ENCODE measurements at regions not wholly inside any gene's neighbourhood (a gene's known extent, or its start where the extent isn't known, plus 50 kb on each side); places are given as distances from the start of the nearest gene placed in this dataset.

DNA sequence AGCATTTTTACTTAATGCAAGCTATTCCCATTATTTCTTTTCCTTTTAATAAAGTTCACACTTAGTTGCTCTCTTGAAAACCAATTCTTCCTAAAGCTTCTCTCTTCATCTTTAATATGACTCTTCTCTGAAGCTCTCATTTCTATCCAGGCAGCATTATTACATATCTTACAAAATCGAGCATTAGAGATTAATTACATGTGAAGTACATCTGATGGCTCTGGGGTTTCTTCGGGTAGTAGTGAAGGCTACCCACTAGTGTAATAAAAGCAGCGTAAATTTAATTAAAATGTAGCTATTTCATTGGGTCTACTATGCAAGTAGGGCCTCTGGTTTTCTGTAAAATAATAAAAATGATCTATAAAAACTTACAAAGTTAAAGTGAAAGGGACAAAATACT, 513.6 kb upstream of the DPH6 start:
- Histone ChIP-seq H3K27ac (no peak overlapping the region), H3K9me3 (no peaks in the 10 kb centered on the region), H3K27me3 (replicated peaks; ENCODE audit: insufficient read depth) (no peaks in the 10 kb centered on the region), H3K36me3 (no peaks in the 10 kb centered on the region), H3K4me3 (no peak overlapping the region), H3K4me1 (replicated peaks) (no peaks in the 10 kb centered on the region)
- WGBS: 61% methylated on average over 3 of the region's 3 CpGs
- intact Hi-C loops (cut with DNase I): no loop called here
- no peak for DNase-seq (ENCODE audit: low spot score)
- TF ChIP-seq POLR2A (IDR thresholded peaks at IDR 0.05): no peak
- TF ChIP-seq, protein P1, sequence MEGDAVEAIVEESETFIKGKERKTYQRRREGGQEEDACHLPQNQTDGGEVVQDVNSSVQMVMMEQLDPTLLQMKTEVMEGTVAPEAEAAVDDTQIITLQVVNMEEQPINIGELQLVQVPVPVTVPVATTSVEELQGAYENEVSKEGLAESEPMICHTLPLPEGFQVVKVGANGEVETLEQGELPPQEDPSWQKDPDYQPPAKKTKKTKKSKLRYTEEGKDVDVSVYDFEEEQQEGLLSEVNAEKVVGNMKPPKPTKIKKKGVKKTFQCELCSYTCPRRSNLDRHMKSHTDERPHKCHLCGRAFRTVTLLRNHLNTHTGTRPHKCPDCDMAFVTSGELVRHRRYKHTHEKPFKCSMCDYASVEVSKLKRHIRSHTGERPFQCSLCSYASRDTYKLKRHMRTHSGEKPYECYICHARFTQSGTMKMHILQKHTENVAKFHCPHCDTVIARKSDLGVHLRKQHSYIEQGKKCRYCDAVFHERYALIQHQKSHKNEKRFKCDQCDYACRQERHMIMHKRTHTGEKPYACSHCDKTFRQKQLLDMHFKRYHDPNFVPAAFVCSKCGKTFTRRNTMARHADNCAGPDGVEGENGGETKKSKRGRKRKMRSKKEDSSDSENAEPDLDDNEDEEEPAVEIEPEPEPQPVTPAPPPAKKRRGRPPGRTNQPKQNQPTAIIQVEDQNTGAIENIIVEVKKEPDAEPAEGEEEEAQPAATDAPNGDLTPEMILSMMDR (IDR thresholded peaks at IDR 0.05): no peak
- no peak for TF ChIP-seq POLR2AphosphoS5 (IDR thresholded peaks at IDR 0.05)

DNA sequence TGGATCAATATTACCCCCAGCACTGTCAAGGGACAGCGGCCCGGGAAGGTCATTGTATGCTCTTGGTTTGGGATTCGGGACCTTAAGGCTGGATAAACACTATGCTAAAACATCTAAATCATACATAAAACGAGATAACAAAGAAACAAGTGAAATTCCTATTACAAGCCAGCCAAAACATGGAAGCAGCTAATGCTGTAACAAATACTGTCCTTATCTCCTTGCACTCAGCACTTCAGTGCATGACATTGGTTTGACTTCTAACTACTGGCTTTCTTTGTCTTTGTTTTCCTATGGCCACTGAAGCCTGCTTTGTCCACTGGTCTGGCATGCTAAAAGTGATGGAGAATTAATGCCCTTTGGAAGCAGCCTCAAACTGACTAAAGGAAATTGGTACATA, 516.4 kb upstream of the DPH6 start:
- TF ChIP-seq POLR2AphosphoS5 (IDR thresholded peaks at IDR 0.05) (no peak), POLR2A (IDR thresholded peaks at IDR 0.05) (no peak)
- TF ChIP-seq, protein P1 (IDR thresholded peaks at IDR 0.05): no peak
- no peaks in the 10 kb centered on the region for H3K9me3 ChIP-seq
- H3K27ac ChIP-seq: no peak overlapping the region
- H3K4me1 ChIP-seq (replicated peaks): no peaks in the 10 kb centered on the region
- intact Hi-C loops (cut with DNase I): no loop called here
- no peaks in the 10 kb centered on the region for H3K27me3 ChIP-seq (replicated peaks; ENCODE audit: insufficient read depth)
- no peak for DNase-seq (ENCODE audit: low spot score)
- no peaks in the 10 kb centered on the region for H3K36me3 ChIP-seq
- no peak overlapping the region for H3K4me3 ChIP-seq
- WGBS: 88% methylated on average over 4 of the region's 4 CpGs

- H3K9me3 ChIP-seq: no peaks in the 10 kb centered on the region
- no peak for TF ChIP-seq POLR2AphosphoS5 (IDR thresholded peaks at IDR 0.05)
- no peak for TF ChIP-seq POLR2A (IDR thresholded peaks at IDR 0.05)
- TF ChIP-seq, protein P1 (IDR thresholded peaks at IDR 0.05): no peak
- intact Hi-C loops (cut with DNase I): no loop called here
- 19% methylated on average over 3 of the region's 3 CpGs for WGBS
- H3K27ac ChIP-seq: no peak overlapping the region
- H3K4me1 ChIP-seq (replicated peaks): no peaks in the 10 kb centered on the region
- H3K4me3 ChIP-seq: no peak overlapping the region
- no peaks in the 10 kb centered on the region for H3K27me3 ChIP-seq (replicated peaks; ENCODE audit: insufficient read depth)
- no peak for DNase-seq (ENCODE audit: low spot score)
- H3K36me3 ChIP-seq: no peaks in the 10 kb centered on the region
These were observed 512.7 kb upstream of the CDIN1 start for GRCh38 chr15:36066757-36067156.

GRCh38 chr15:36067483-36068274, 511.7 kb upstream of the CDIN1 start:
- intact Hi-C loops (cut with DNase I): no loop called here
- no peak for TF ChIP-seq POLR2AphosphoS5 (IDR thresholded peaks at IDR 0.05)
- TF ChIP-seq, protein P1 (IDR thresholded peaks at IDR 0.05): no peak
- no peak for TF ChIP-seq POLR2A (IDR thresholded peaks at IDR 0.05)
- H3K9me3 ChIP-seq: no peaks in the 10 kb centered on the region
- H3K36me3 ChIP-seq: no peaks in the 10 kb centered on the region
- no peak for DNase-seq (ENCODE audit: low spot score)
- WGBS: 90% methylated on average over 21 of the region's 21 CpGs
- H3K27ac ChIP-seq: no peak overlapping the region
- no peak overlapping the region for H3K4me3 ChIP-seq
- no peaks in the 10 kb centered on the region for H3K27me3 ChIP-seq (replicated peaks; ENCODE audit: insufficient read depth)
- no peaks in the 10 kb centered on the region for H3K4me1 ChIP-seq (replicated peaks)

DNA sequence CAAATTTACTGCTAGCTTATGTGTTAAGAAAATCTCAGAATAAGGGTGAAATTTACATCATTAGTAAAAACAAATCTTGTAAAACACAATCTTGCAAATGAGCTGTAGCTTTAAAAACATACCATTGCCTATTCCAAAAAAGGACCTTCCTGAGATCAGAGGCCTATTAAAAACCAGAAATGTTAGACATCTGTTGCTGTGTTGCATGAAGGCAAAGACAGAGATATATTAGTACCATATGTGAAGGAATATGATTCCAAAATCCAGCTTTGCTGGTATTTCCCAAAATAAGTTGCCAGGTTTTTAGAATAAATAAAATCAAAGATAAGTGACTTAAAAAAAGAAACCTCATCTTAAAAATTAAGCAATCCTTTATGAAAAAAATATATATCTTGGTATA, 504.1 kb upstream of the CDIN1 start:
- Histone ChIP-seq H3K4me3 (no peak overlapping the region), H3K27ac (no peak overlapping the region), H3K4me1 (replicated peaks) (no peaks in the 10 kb centered on the region), H3K27me3 (replicated peaks; ENCODE audit: insufficient read depth) (no peaks in the 10 kb centered on the region), H3K9me3 (no peaks in the 10 kb centered on the region), H3K36me3 (no peaks in the 10 kb centered on the region)
- intact Hi-C loops (cut with DNase I): no loop called here
- DNase-seq (ENCODE audit: low spot score): no peak
- TF ChIP-seq POLR2AphosphoS5 (IDR thresholded peaks at IDR 0.05) (no peak), POLR2A (IDR thresholded peaks at IDR 0.05) (no peak)
- TF ChIP-seq, protein P1 (IDR thresholded peaks at IDR 0.05): no peak

All from prostate gland (tissue), 2 donors.